Dermis microvascular lymphatic vessel endothelial cell (primary cell): ENCODE measurements at regions not wholly inside any gene's neighbourhood (a gene's known extent, or its start where the extent isn't known, plus 50 kb on each side); places are given as distances from the start of the nearest gene placed in this dataset.
"Not testable (repeated sequence)": the region's sequence is repeated elsewhere in the genome, so short reads cannot be mapped to it uniquely, and the experiment has no call there.

ENCODE experiments used
- DNase-seq, 2 donors: peaks; one replicate each; pipeline versions ENCODE4 v3.0.0 to v3.0.0-alpha.2; 2010; ENCODE audit warnings: low read depth in 2 of 2

- peak in 1 of 2 donors; percentile 41 for DNase-seq
These were observed 139.3 kb upstream of the ODAD2 start for GRCh38 chr10:28137907-28138880.

- peak in 1 of 2 donors; percentile 22 for DNase-seq
These were observed 136.4 kb upstream of the ODAD2 start for GRCh38 chr10:28135258-28135657.

GRCh38 chr10:28130267-28130666, 131.4 kb upstream of the ODAD2 start:
- DNase-seq: peak; percentile 32 to 77

GRCh38 chr10:28127881-28128280, 129.0 kb upstream of the ODAD2 start:
- no peak for DNase-seq

- no peak for DNase-seq
These were observed 126.8 kb upstream of the ODAD2 start for GRCh38 chr10:28125701-28126100.

GRCh38 chr10:28120795-28121194, 121.9 kb upstream of the ODAD2 start:
- DNase-seq: no peak

GRCh38 chr10:28120043-28120749, 121.3 kb upstream of the ODAD2 start:
- DNase-seq: peak; percentile 15 to 28

GRCh38 chr10:28118985-28119628, 120.2 kb upstream of the ODAD2 start:
- no peak for DNase-seq

GRCh38 chr10:28113202-28113601, 114.3 kb upstream of the ODAD2 start:
- DNase-seq: no peak

- peak; percentile 24 to 63 for DNase-seq
These were observed 112.8 kb upstream of the ODAD2 start for GRCh38 chr10:28111712-28112111.

- DNase-seq: no peak
These were observed 106.7 kb upstream of the ODAD2 start for GRCh38 chr10:28105561-28105960.

GRCh38 chr10:28097633-28098032, 98.8 kb upstream of the ODAD2 start:
- no peak for DNase-seq

- DNase-seq: peak in 1 of 2 donors; percentile 4
These were observed 97.0 kb upstream of the ODAD2 start for GRCh38 chr10:28095791-28096378.

- DNase-seq: no peak
These were observed 95.2 kb upstream of the ODAD2 start for GRCh38 chr10:28094121-28094520.

- peak in 1 of 2 donors; percentile 24 for DNase-seq
These were observed 93.0 kb upstream of the ODAD2 start for GRCh38 chr10:28091913-28092312.

- no peak for DNase-seq
These were observed 91.6 kb upstream of the ODAD2 start for GRCh38 chr10:28090506-28090905.

GRCh38 chr10:28089467-28089866, 90.6 kb upstream of the ODAD2 start:
- peak in 1 of 2 donors; percentile 85 for DNase-seq

GRCh38 chr10:28087661-28088351, 88.9 kb upstream of the ODAD2 start:
- DNase-seq: peak in 1 of 2 donors; percentile 36

GRCh38 chr10:28085760-28086159, 86.9 kb upstream of the ODAD2 start:
- DNase-seq: not testable (repeated sequence)

GRCh38 chr10:28082885-28083284, 84.0 kb upstream of the ODAD2 start:
- DNase-seq: no peak

- no peak for DNase-seq
These were observed 83.4 kb upstream of the ODAD2 start for GRCh38 chr10:28082316-28082715.
